PC-9 (cell line): ENCODE measurements at regions not wholly inside any gene's neighbourhood (a gene's known extent, or its start where the extent isn't known, plus 50 kb on each side); places are given as distances from the start of the nearest gene placed in this dataset.

Source experiments
- BruUV-seq: library from RNA; stranded (reverse); fragments of 400-500 nt; replicated peaks from 2 replicates; lab custom pipeline; 2021; lab: Mats Ljungman, UMichigan
- CTCF ChIA-PET: fragments of 300-600 bp; sonication (Branson Sonifier 250); formaldehyde crosslinking; loops from one replicate; lab custom pipeline; 2022; ENCODE audit warnings: antibody characterized with exemption; lab: Charles Lee
- POLR2A ChIA-PET: fragments of 300-600 bp; sonication (Branson Sonifier 250); formaldehyde crosslinking; loops from one replicate; lab custom pipeline; 2022; ENCODE audit warnings: antibody characterized with exemption; ENCODE audit not compliant: unreplicated experiment; lab: Charles Lee
- DNase-seq, 2 experiments: peaks; one replicate each; pipeline versions ENCODE4 v3.0.0 to v3.0.0-alpha.2; 2015 to 2022; ENCODE audit warnings: mixed read lengths in 1 of 2
- H2AFZ ChIP-seq: fragments of 200-600 bp; sonication (generic); 2 replicates; pipeline ENCODE4 v1.8.1; 2017; ENCODE audit warnings: antibody characterized with exemption
- H3F3A ChIP-seq: fragments of 200-600 bp; sonication (generic); 2 replicates; pipeline ENCODE4 v1.8.1; 2017; ENCODE audit warnings: antibody characterized with exemption, mild to moderate bottlenecking, low read depth; ENCODE audit not compliant: insufficient read depth
- H3K27ac ChIP-seq: fragments of 200-600 bp; sonication (generic); 2 replicates; pipeline ENCODE4 v1.6.1; 2016; ENCODE audit warnings: mixed run types
- H3K27me3 ChIP-seq: fragments of 200-600 bp; sonication (generic); 2 replicates; pipeline ENCODE4 v1.6.1; 2016; ENCODE audit warnings: low read depth, mixed run types; ENCODE audit not compliant: insufficient read depth
- H3K36me3 ChIP-seq: fragments of 200-600 bp; sonication (generic); 2 replicates; pipeline ENCODE4 v1.6.1; 2016; ENCODE audit warnings: low read depth, mixed run types
- H3K4me1 ChIP-seq: fragments of 200-600 bp; sonication (generic); replicated peaks from 2 replicates; pipeline ENCODE4 v1.6.1; 2016; ENCODE audit warnings: mixed run types; ENCODE audit not compliant: insufficient read depth
- H3K4me2 ChIP-seq: fragments of 200-600 bp; sonication (generic); 2 replicates; pipeline ENCODE4 v1.6.1; 2017; ENCODE audit warnings: mixed run types
- H3K4me3 ChIP-seq: fragments of 200-600 bp; sonication (generic); 2 replicates; pipeline ENCODE4 v1.6.1; 2016; ENCODE audit warnings: mixed run types
- H3K79me2 ChIP-seq: fragments of 200-600 bp; sonication (generic); 2 replicates; pipeline ENCODE4 v1.6.1; 2017; ENCODE audit warnings: low read depth, mixed run types
- H3K9me2 ChIP-seq: fragments of 200-600 bp; sonication (generic); 2 replicates; pipeline ENCODE4 v1.8.1; 2017; ENCODE audit warnings: mild to moderate bottlenecking; ENCODE audit not compliant: insufficient read depth
- H3K9me3 ChIP-seq: fragments of 200-600 bp; sonication (generic); 2 replicates; pipeline ENCODE4 v1.8.1; 2016; ENCODE audit warnings: low read depth; ENCODE audit not compliant: insufficient read depth
- H4K20me1 ChIP-seq: fragments of 200-600 bp; sonication (generic); 2 replicates; pipeline ENCODE4 v1.8.1; 2017; ENCODE audit not compliant: insufficient read depth
- EZH2 ChIP-seq: fragments of 200-600 bp; sonication (generic); IDR thresholded peaks from 2 replicates; pipeline ENCODE4 v1.8.0; 2017; ENCODE audit warnings: antibody characterized with exemption, low read depth
- intact Hi-C: fragments of 100-400 bp; cut with micrococcal nuclease; formaldehyde crosslinking; loops from one replicate; pipeline ENCODE4 v1.10.0; 2022; ENCODE audit not compliant: unreplicated experiment
- TF ChIP-seq, protein P1 (sequence below): fragments of 200-600 bp; sonication (generic); conservative IDR thresholded peaks from 2 replicates; pipeline ENCODE4 v1.6.1; 2017; ENCODE audit warnings: mixed run types, antibody characterized with exemption, mild to moderate bottlenecking, moderate library complexity

DNA sequence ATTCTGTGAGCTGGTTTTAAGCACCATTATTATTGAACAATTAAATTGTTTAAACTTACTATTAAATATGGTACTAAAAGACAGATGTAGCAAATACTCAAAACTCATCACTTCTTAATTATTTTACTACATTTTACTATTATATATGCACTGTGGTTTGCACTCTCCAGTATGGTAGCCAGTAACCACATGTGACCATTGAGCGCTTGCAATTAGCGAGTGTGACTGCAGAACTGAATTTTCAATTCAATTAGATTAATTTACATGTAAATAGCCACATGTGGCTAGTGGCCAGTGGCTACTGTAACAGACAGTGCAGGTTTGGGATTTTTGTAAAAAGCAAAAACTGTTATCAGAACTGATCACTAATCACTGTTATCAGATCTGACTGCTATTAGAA lies 208.2 kb upstream of the SOX21 start:
- Histone ChIP-seq H2AFZ (no peak overlapping the region), H3K4me3 (no peak overlapping the region), H3K36me3 (no peaks in the 10 kb centered on the region), H3K9me3 (no peaks in the 10 kb centered on the region), H3K4me1 (no peaks in the 10 kb centered on the region), H3F3A (no peaks in the 10 kb centered on the region), H3K4me2 (no peak overlapping the region), H3K27me3 (peaks cover 20% of the 10 kb centered on the region), H3K27ac (no peak overlapping the region), H4K20me1 (peaks cover 6% of the 10 kb centered on the region; the same call in 1 of the 2 replicates), H3K9me2 (no peaks in the 10 kb centered on the region), H3K79me2 (no peaks in the 10 kb centered on the region)
- POLR2A ChIA-PET = no interaction called here
- no peak for DNase-seq
- no peak for TF ChIP-seq EZH2
- TF ChIP-seq, protein P1, sequence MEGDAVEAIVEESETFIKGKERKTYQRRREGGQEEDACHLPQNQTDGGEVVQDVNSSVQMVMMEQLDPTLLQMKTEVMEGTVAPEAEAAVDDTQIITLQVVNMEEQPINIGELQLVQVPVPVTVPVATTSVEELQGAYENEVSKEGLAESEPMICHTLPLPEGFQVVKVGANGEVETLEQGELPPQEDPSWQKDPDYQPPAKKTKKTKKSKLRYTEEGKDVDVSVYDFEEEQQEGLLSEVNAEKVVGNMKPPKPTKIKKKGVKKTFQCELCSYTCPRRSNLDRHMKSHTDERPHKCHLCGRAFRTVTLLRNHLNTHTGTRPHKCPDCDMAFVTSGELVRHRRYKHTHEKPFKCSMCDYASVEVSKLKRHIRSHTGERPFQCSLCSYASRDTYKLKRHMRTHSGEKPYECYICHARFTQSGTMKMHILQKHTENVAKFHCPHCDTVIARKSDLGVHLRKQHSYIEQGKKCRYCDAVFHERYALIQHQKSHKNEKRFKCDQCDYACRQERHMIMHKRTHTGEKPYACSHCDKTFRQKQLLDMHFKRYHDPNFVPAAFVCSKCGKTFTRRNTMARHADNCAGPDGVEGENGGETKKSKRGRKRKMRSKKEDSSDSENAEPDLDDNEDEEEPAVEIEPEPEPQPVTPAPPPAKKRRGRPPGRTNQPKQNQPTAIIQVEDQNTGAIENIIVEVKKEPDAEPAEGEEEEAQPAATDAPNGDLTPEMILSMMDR = no peak
- intact Hi-C loops = no loop called here
- no TSS peak for BruUV-seq
- CTCF ChIA-PET = no interaction called here

GRCh38 chr13:94917824-94918223 lies 205.5 kb upstream of the SOX21 start:
- no peak for DNase-seq

DNA sequence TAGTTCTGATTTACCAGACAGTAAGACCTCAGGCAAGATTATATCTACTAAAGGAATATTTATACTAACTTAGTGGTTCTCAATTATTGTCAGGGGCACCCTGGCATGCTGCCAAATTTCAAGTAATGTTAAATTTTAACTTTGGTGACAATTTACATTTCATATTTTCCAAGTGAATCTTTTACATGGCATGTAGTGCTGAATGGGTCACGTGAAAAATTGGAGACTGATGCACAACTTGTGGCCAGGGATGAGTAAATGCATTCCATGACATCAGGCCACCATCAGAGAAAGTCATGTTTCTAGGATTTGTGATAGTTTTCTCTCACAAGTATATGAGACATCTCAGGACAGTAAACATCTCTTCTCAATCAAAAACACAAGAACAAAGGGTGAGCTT lies 202.6 kb upstream of the SOX21 start:
- Histone ChIP-seq H3K79me2 (no peaks in the 10 kb centered on the region), H3K4me1 (no peaks in the 10 kb centered on the region), H3K9me2 (no peaks in the 10 kb centered on the region), H2AFZ (no peak overlapping the region), H3K4me3 (no peak overlapping the region), H3K9me3 (no peaks in the 10 kb centered on the region; the same call in 1 of the 2 replicates), H3F3A (no peaks in the 10 kb centered on the region), H4K20me1 (no peaks in the 10 kb centered on the region), H3K36me3 (no peaks in the 10 kb centered on the region), H3K27me3 (peaks cover 9% of the 10 kb centered on the region; the same call in 1 of the 2 replicates), H3K4me2 (no peak overlapping the region), H3K27ac (no peak overlapping the region)
- BruUV-seq = no TSS peak
- DNase-seq = no peak
- CTCF ChIA-PET = no interaction called here
- TF ChIP-seq, protein P1 = no peak
- no peak for TF ChIP-seq EZH2
- intact Hi-C loops = no loop called here
- POLR2A ChIA-PET = no interaction called here

More at GRCh38 chr13:94917824-94918223, 205.5 kb upstream of the SOX21 start:
- Histone ChIP-seq H3K9me3 (no peaks in the 10 kb centered on the region), H3F3A (no peaks in the 10 kb centered on the region), H2AFZ (no peak overlapping the region), H3K79me2 (no peaks in the 10 kb centered on the region), H3K4me1 (no peaks in the 10 kb centered on the region), H3K27me3 (peaks cover 20% of the 10 kb centered on the region), H3K4me2 (no peak overlapping the region), H3K27ac (no peak overlapping the region), H4K20me1 (peaks cover 6% of the 10 kb centered on the region; the same call in 1 of the 2 replicates), H3K9me2 (no peaks in the 10 kb centered on the region), H3K36me3 (no peaks in the 10 kb centered on the region), H3K4me3 (no peak overlapping the region)
- BruUV-seq = no TSS peak
- intact Hi-C loops = no loop called here
- POLR2A ChIA-PET = no interaction called here
- CTCF ChIA-PET = no interaction called here
- no peak for TF ChIP-seq EZH2
- TF ChIP-seq, protein P1 = no peak
